Esophagus muscularis mucosa (tissue), 4 donors: ENCODE measurements at regions not wholly inside any gene's neighbourhood (a gene's known extent, or its start where the extent isn't known, plus 50 kb on each side); places are given as distances from the start of the nearest gene placed in this dataset.

ENCODE experiments used
- DNase-seq: peaks from one replicate; pipeline ENCODE4 v3.0.0-alpha.2; 2017; ENCODE audit errors: extremely low spot score
- H3K27ac ChIP-seq, 4 donors: fragments of 200-600 bp; sonication (generic); replicated peaks in 1 of 4; 1 replicate in 3 of 4; 2 replicates in 1 of 4; pipeline ENCODE4 v1.5.1; 2016 to 2019; ENCODE audit warnings: mild to moderate bottlenecking in 1 of 4
- H3K27me3 ChIP-seq, 4 donors: fragments of 200-600 bp; sonication (generic); one replicate each; pipeline versions ENCODE4 v1.5.1 to v1.6.0; 2016 to 2019
- H3K36me3 ChIP-seq, 4 donors: fragments of 200-600 bp; sonication (generic); one replicate each; pipeline ENCODE4 v1.5.1; 2016 to 2019
- H3K4me1 ChIP-seq, 4 donors: fragments of 200-600 bp; sonication (generic); one replicate each; pipeline ENCODE4 v1.5.1; 2016 to 2019
- H3K4me3 ChIP-seq, 4 donors: fragments of 200-600 bp; sonication (generic); 1 replicate in 2 of 4; 2 replicates in 2 of 4; pipeline ENCODE4 v1.5.1; 2016 to 2019; ENCODE audit warnings: mild to moderate bottlenecking in 4 of 4, moderate library complexity in 1 of 4
- H3K9me3 ChIP-seq, 4 donors: fragments of 200-600 bp; sonication (generic); 1 replicate in 3 of 4; 2 replicates in 1 of 4; pipeline ENCODE4 v1.5.1; 2016 to 2019
- CTCF ChIP-seq, 3 experiments: fragments of 200-600 bp in 2 of 3; fragments of 450-650 bp in 1 of 3; sonication (generic) in 2 of 3; IDR thresholded peaks; one replicate each; pipeline ENCODE4 v1.5.1; 2017 to 2019; ENCODE audit warnings: antibody characterized with exemption in 3 of 3, mild to moderate bottlenecking in 2 of 3, moderate library complexity in 1 of 3
- EP300 ChIP-seq: sonication (generic); formaldehyde crosslinking; IDR thresholded peaks from one replicate; pipeline ENCODE4 v1.6.1; 2017; ENCODE audit warnings: antibody characterized with exemption
- POLR2A ChIP-seq: fragments of 450-650 bp; IDR thresholded peaks from one replicate; pipeline ENCODE4 v1.6.1; 2017; ENCODE audit warnings: antibody characterized with exemption, moderate library complexity, mild to moderate bottlenecking, low read depth
- POLR2AphosphoS5 ChIP-seq, 2 donors: sonication (generic); formaldehyde crosslinking; IDR thresholded peaks; one replicate each; pipeline ENCODE4 v1.6.1; 2017; ENCODE audit warnings: antibody characterized with exemption in 2 of 2
- WGBS: methylation state at CpG from one replicate; pipeline ENCODE4 v1.1.5; 2018; 5-methylcytosine and 5-hydroxymethylcytosine counted together
- intact Hi-C: fragments of 100-400 bp; cut with DNase I; formaldehyde crosslinking; loops from one replicate; pipeline ENCODE4 v1.15.1; 2023

DNA sequence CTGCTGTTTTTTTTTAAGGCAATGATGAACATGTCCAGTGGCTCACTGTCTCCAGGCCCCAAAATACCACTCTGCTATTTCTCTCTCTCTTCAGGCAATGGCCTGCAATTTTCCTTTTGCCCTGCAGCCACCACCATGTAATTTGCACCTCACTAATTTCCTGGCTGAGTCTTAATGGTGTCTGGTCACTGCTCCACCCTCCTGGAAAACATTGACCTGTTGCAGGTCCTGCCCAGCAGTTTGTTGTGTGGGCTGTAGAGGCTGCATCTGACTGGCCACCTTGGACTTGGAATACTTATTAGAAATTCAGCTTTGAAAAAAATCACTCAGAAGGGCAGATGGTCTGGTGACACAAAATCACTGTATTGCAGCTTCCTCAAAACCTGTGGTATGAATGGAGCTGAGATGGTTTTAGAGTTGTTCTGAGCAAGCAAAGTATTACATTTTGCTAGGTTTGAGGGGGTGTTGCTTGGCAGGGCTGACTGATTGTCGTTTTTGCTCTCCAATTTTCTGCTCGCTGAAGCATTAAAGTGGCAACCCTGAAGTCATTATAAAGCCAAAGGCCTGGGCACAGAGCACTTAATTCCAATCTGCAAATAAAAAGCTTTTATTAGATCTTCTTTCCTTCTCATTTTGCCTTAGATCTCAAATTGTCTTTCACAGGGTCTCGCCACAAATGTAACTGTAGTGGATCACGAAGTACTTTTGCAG, 134.8 kb downstream of the TMEM174 start:
- Histone ChIP-seq H3K9me3 (no peaks in the 10 kb centered on the region), H3K27me3 (peaks cover 9 to 64% (median 14%) of the 10 kb centered on the region in 4 donors), H3K36me3 (no peaks in the 10 kb centered on the region), H3K4me3 (no peak overlapping the region), H3K27ac (no peak overlapping the region), H3K4me1 (peaks cover 15 to 29% (median 27%) of the 10 kb centered on the region in 4 donors)
- intact Hi-C loops = no loop called here
- WGBS = 87% methylated on average over 4 of the region's 4 CpGs
- no peak for DNase-seq
- no peak for TF ChIP-seq POLR2AphosphoS5 (IDR thresholded peaks at IDR 0.05)
- no peak for TF ChIP-seq POLR2A
- no peak for TF ChIP-seq EP300
- no peak for TF ChIP-seq CTCF (IDR thresholded peaks at IDR 0.05)

- 84% methylated on average over 7 of the region's 7 CpGs for whole genome bisulfite sequencing
- H3K4me3 ChIP-seq = no peak overlapping the region
- H3K27ac ChIP-seq = no peak overlapping the region
- no peak for DNase-seq
- H3K9me3 ChIP-seq = no peaks in the 10 kb centered on the region
- peaks cover 9 to 67% (median 22%) of the 10 kb centered on the region in 4 donors for H3K27me3 ChIP-seq
- no peak for TF ChIP-seq EP300
- TF ChIP-seq POLR2AphosphoS5 (IDR thresholded peaks at IDR 0.05) = no peak
- TF ChIP-seq POLR2A = no peak
- no peak for TF ChIP-seq CTCF (IDR thresholded peaks at IDR 0.05)
- H3K36me3 ChIP-seq = no peaks in the 10 kb centered on the region
- peaks cover 15 to 22% (median 20%) of the 10 kb centered on the region in 4 donors for H3K4me1 ChIP-seq
- intact Hi-C loops = no loop called here
Observed at GRCh38 chr5:73306741-73307275, 133.8 kb downstream of the TMEM174 start.

GRCh38 chr5:73306078-73306719, 133.2 kb downstream of the TMEM174 start:
- H3K36me3 ChIP-seq = no peaks in the 10 kb centered on the region
- DNase-seq = no peak
- H3K4me3 ChIP-seq = no peak overlapping the region
- H3K4me1 ChIP-seq = peaks cover 9 to 16% (median 14%) of the 10 kb centered on the region in 4 donors
- 69% methylated on average over 3 of the region's 4 CpGs for WGBS
- no peaks in the 10 kb centered on the region for H3K9me3 ChIP-seq
- H3K27ac ChIP-seq = no peak overlapping the region
- H3K27me3 ChIP-seq = peaks cover 9 to 67% (median 28%) of the 10 kb centered on the region in 4 donors
- no peak for TF ChIP-seq POLR2A
- TF ChIP-seq EP300 = no peak
- no peak for TF ChIP-seq POLR2AphosphoS5 (IDR thresholded peaks at IDR 0.05)
- no peak for TF ChIP-seq CTCF (IDR thresholded peaks at IDR 0.05)
- intact Hi-C loops = no loop called here

DNA sequence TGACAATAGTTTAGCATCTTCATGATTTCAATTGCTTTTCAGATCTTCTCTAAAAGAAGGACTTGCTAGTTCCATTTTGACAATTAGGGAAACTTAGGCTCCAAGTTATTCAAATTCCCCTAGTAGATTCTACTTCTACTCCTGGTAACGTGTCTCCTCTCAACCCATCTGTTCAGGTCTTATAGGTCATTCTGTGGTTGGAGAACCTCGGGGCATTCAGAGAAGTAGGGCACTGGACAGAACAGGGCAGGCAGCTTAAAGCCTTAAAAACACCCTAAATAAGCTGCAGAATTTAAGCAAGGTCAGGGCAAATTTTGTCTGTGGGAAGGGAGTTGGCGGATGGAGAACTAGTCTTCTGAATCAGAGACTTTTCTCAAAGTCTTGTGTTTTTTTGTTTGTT, 132.4 kb downstream of the TMEM174 start:
- no peak for DNase-seq
- Histone ChIP-seq H3K27me3 (peaks cover 9 to 68% (median 36%) of the 10 kb centered on the region in 4 donors), H3K27ac (no peak overlapping the region), H3K4me3 (no peak overlapping the region), H3K4me1 (peaks cover 7 to 15% (median 10%) of the 10 kb centered on the region in 4 donors), H3K9me3 (no peaks in the 10 kb centered on the region), H3K36me3 (no peaks in the 10 kb centered on the region)
- TF ChIP-seq POLR2A (no peak), POLR2AphosphoS5 (IDR thresholded peaks at IDR 0.05) (no peak), EP300 (no peak)
- intact Hi-C loops = no loop called here
- WGBS = 93% methylated on average over 3 of the region's 3 CpGs

DNA sequence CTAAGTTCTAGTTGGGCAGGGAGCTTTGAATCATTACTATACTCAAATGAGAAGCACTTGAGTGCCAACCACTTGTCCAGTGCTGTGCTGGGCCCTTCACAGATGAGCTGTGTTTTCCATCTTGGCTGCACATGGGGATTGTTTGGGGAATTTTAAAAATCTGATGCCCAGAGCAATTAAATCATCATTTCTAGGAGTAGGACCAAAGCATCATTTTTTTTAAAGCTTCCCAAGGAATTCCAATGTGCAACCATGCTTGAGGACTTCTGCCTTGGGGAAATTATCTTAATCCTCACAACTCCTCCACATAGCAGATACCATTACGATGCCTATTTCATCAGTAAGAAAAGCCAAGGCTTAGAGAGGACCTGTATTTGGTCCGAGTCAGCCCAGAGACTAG, 131.4 kb downstream of the TMEM174 start:
- no peak overlapping the region for H3K4me3 ChIP-seq
- H3K9me3 ChIP-seq = no peaks in the 10 kb centered on the region
- H3K27me3 ChIP-seq = peaks cover 9 to 75% (median 45%) of the 10 kb centered on the region in 4 donors
- H3K4me1 ChIP-seq = peaks cover 12 to 25% (median 19%) of the 10 kb centered on the region in 4 donors
- no peaks in the 10 kb centered on the region for H3K36me3 ChIP-seq
- WGBS = 100% methylated on average over 2 of the region's 2 CpGs
- no peak overlapping the region for H3K27ac ChIP-seq
- no peak for DNase-seq
- TF ChIP-seq POLR2AphosphoS5 (IDR thresholded peaks at IDR 0.05) (no peak), EP300 (no peak), CTCF (IDR thresholded peaks at IDR 0.05) (no peak), POLR2A (no peak)
- intact Hi-C loops = no loop called here
